Stimulated activated CD4-positive, alpha-beta T cell treated with anti-CD3 and anti-CD28 coated beads, Interleukin-2, amount 100 ng/mL, for 48 hours (primary cell): ENCODE measurements at regions not wholly inside any gene's neighbourhood (a gene's known extent, or its start where the extent isn't known, plus 50 kb on each side); places are given as distances from the start of the nearest gene placed in this dataset.

Source experiments
- DNase-seq, 2 donors: peaks; one replicate each; pipeline ENCODE4 v3.0.0-alpha.2; 2020

GRCh38 chr1:101290922-101291561, 54.2 kb downstream of the S1PR1 start:
- DNase-seq, result no peak

GRCh38 chr1:101291562-101292380, 55.0 kb downstream of the S1PR1 start:
- peak; percentile 43 to 50 for DNase-seq

GRCh38 chr1:101293461-101294051, 56.7 kb downstream of the S1PR1 start:
- DNase-seq, result no peak

- DNase-seq, result no peak
These were observed 58.4 kb downstream of the S1PR1 start for GRCh38 chr1:101295209-101295608.

- DNase-seq, result no peak
These were observed 61.8 kb downstream of the S1PR1 start for GRCh38 chr1:101298663-101299062.

GRCh38 chr1:101299141-101299540, 62.3 kb downstream of the S1PR1 start:
- no peak for DNase-seq

GRCh38 chr1:101299710-101300109, 62.9 kb downstream of the S1PR1 start:
- DNase-seq, result no peak

- no peak for DNase-seq
These were observed 64.1 kb downstream of the S1PR1 start for GRCh38 chr1:101300916-101301315.

- no peak for DNase-seq
These were observed 64.7 kb downstream of the S1PR1 start for GRCh38 chr1:101301446-101302057.

GRCh38 chr1:101302831-101303511, 66.2 kb downstream of the S1PR1 start:
- no peak for DNase-seq

GRCh38 chr1:101307985-101308689, 71.3 kb downstream of the S1PR1 start:
- no peak for DNase-seq

- DNase-seq, result no peak
These were observed 72.1 kb downstream of the S1PR1 start for GRCh38 chr1:101308935-101309333.

- peak; percentile 67 to 71 for DNase-seq
These were observed 72.8 kb downstream of the S1PR1 start for GRCh38 chr1:101309334-101310311.

- DNase-seq, result no peak
These were observed 73.7 kb downstream of the S1PR1 start for GRCh38 chr1:101310506-101310905.

- no peak for DNase-seq
These were observed 74.5 kb downstream of the S1PR1 start for GRCh38 chr1:101311146-101311920.

- no peak for DNase-seq
These were observed 75.3 kb downstream of the S1PR1 start for GRCh38 chr1:101312147-101312546.

- DNase-seq, result no peak
These were observed 76.5 kb downstream of the S1PR1 start for GRCh38 chr1:101313356-101313755.

- no peak for DNase-seq
These were observed 77.4 kb downstream of the S1PR1 start for GRCh38 chr1:101314244-101314643.

- no peak for DNase-seq
These were observed 79.4 kb downstream of the S1PR1 start for GRCh38 chr1:101316256-101316655.

GRCh38 chr1:101316799-101317198, 80.0 kb downstream of the S1PR1 start:
- DNase-seq, result no peak
